HEK293 (cell line): ENCODE measurements at regions not wholly inside any gene's neighbourhood (a gene's known extent, or its start where the extent isn't known, plus 50 kb on each side); places are given as distances from the start of the nearest gene placed in this dataset.
A peak's percentile ranks its signal among the peaks of the same experiment; 100 is the strongest.

ENCODE experiments used
- CTCF ChIA-PET: fragments of 350-600 bp; formaldehyde crosslinking; extraction: SDS; loops from one replicate; lab custom pipeline; 2021; ENCODE audit warnings: antibody characterized with exemption; lab: Yijun Ruan, JAX
- POLR2A ChIA-PET: fragments of 300-600 bp; formaldehyde crosslinking; extraction: SDS; loops from one replicate; lab custom pipeline; 2020; ENCODE audit warnings: antibody characterized with exemption, inconsistent platforms; lab: Yijun Ruan, JAX
- H3K27ac ChIP-seq: fragments of 200-500 bp; sonication (Bioruptor generic); 2 replicates; pipeline ENCODE4 v1.5.1; 2014; ENCODE audit warnings: low read depth, low read length, control low read depth, inconsistent platforms; ENCODE audit errors: extremely low read depth
- H3K36me3 ChIP-seq, 2 experiments: fragments of 200-500 bp in 1 of 2; sonication (Bioruptor generic) in 1 of 2; 1 replicate in 1 of 2; 2 replicates in 1 of 2; pipeline ENCODE4 v1.5.1; 2014 to 2017; ENCODE audit warnings: inconsistent platforms in 2 of 2, low read length in 2 of 2; ENCODE audit not compliant: control insufficient read depth in 2 of 2, insufficient read depth in 1 of 2
- H3K4me1 ChIP-seq: fragments of 200-500 bp; sonication (Bioruptor generic); 2 replicates; pipeline ENCODE4 v1.5.1; 2014; ENCODE audit warnings: mild to moderate bottlenecking, low read length, inconsistent platforms; ENCODE audit not compliant: control insufficient read depth, insufficient read depth
- H3K4me3 ChIP-seq: 2 replicates; pipeline ENCODE4 v1.5.1; 2011; ENCODE audit warnings: low read depth, mild to moderate bottlenecking, control low read depth, low read length, moderate library complexity
- H3K9me3 ChIP-seq: fragments of 200-500 bp; sonication (Bioruptor generic); 2 replicates; pipeline ENCODE4 v1.5.1; 2014; ENCODE audit warnings: low read depth, low read length, inconsistent platforms; ENCODE audit not compliant: control insufficient read depth, insufficient read depth
- MYNN ChIP-seq: fragments of 450-650 bp; formaldehyde crosslinking; IDR thresholded peaks from 2 replicates; pipeline ENCODE4 v1.5.1; 2016; ENCODE audit warnings: missing biosample characterization, missing genetic modification characterization, borderline replicate concordance
- REPIN1 ChIP-seq: fragments of 450-650 bp; formaldehyde crosslinking; IDR thresholded peaks from 2 replicates; pipeline ENCODE4 v1.5.1; 2017; ENCODE audit warnings: missing biosample characterization, missing genetic modification characterization, low read depth
- TRIM28 ChIP-seq: IDR thresholded peaks from 2 replicates; pipeline ENCODE4 v1.6.1; 2011; ENCODE audit warnings: low read length, control low read depth, borderline replicate concordance
- YY2 ChIP-seq: fragments of 450-650 bp; formaldehyde crosslinking; IDR thresholded peaks from 2 replicates; pipeline ENCODE4 v1.5.1; 2016; ENCODE audit warnings: missing biosample characterization, missing genetic modification characterization
- ZBTB8A ChIP-seq: fragments of 450-650 bp; formaldehyde crosslinking; IDR thresholded peaks from 2 replicates; pipeline ENCODE4 v1.5.1; 2016; ENCODE audit warnings: missing biosample characterization, missing genetic modification characterization
- ZFP3 ChIP-seq: fragments of 450-650 bp; formaldehyde crosslinking; IDR thresholded peaks from 2 replicates; pipeline ENCODE4 v1.5.1; 2016; ENCODE audit warnings: low read depth, missing biosample characterization, missing genetic modification characterization
- ZNF2 ChIP-seq: fragments of 450-650 bp; formaldehyde crosslinking; IDR thresholded peaks from 2 replicates; pipeline ENCODE4 v1.5.1; 2016; ENCODE audit warnings: missing biosample characterization, missing genetic modification characterization
- ZNF23 ChIP-seq: fragments of 450-650 bp; formaldehyde crosslinking; IDR thresholded peaks from 2 replicates; pipeline ENCODE4 v1.5.1; 2016; ENCODE audit warnings: missing biosample characterization, missing genetic modification characterization, borderline replicate concordance
- ZNF239 ChIP-seq: fragments of 450-650 bp; formaldehyde crosslinking; IDR thresholded peaks from 2 replicates; pipeline ENCODE4 v1.5.1; 2016; ENCODE audit warnings: missing biosample characterization, missing genetic modification characterization
- ZNF324 ChIP-seq: fragments of 450-650 bp; formaldehyde crosslinking; IDR thresholded peaks from 2 replicates; pipeline ENCODE4 v1.5.1; 2016; ENCODE audit warnings: missing biosample characterization, missing genetic modification characterization
- ZNF391 ChIP-seq: fragments of 450-650 bp; formaldehyde crosslinking; IDR thresholded peaks from 2 replicates; pipeline ENCODE4 v1.5.1; 2016; ENCODE audit warnings: low read depth, missing biosample characterization, missing genetic modification characterization, borderline replicate concordance
- ZNF521 ChIP-seq: fragments of 450-650 bp; formaldehyde crosslinking; IDR thresholded peaks from 2 replicates; pipeline ENCODE4 v1.5.1; 2017; ENCODE audit warnings: missing biosample characterization, mild to moderate bottlenecking, missing genetic modification characterization
- ZNF548 ChIP-seq: fragments of 450-650 bp; formaldehyde crosslinking; IDR thresholded peaks from 2 replicates; pipeline ENCODE4 v1.5.1; 2016; ENCODE audit warnings: missing biosample characterization, missing genetic modification characterization
- ZNF549 ChIP-seq: fragments of 450-650 bp; IDR thresholded peaks from 2 replicates; pipeline ENCODE4 v1.5.1; 2018; ENCODE audit warnings: missing biosample characterization, missing genetic modification characterization, mild to moderate bottlenecking, inconsistent platforms, moderate library complexity
- ZNF623 ChIP-seq: fragments of 450-650 bp; formaldehyde crosslinking; IDR thresholded peaks from 2 replicates; pipeline ENCODE4 v1.5.1; 2016; ENCODE audit warnings: missing biosample characterization, missing genetic modification characterization
- ZNF626 ChIP-seq: fragments of 450-650 bp; sonication (Bioruptor Pico); formaldehyde crosslinking; IDR thresholded peaks from 2 replicates; pipeline ENCODE4 v1.5.1; 2018; ENCODE audit warnings: missing biosample characterization, missing genetic modification characterization, inconsistent platforms
- ZNF843 ChIP-seq: fragments of 450-650 bp; formaldehyde crosslinking; IDR thresholded peaks from 2 replicates; pipeline ENCODE4 v1.5.1; 2016; ENCODE audit warnings: missing biosample characterization, missing genetic modification characterization
- ZSCAN23 ChIP-seq: fragments of 450-650 bp; formaldehyde crosslinking; IDR thresholded peaks from 2 replicates; pipeline ENCODE4 v1.5.1; 2016; ENCODE audit warnings: missing biosample characterization, missing genetic modification characterization
- ZXDB ChIP-seq: fragments of 450-650 bp; formaldehyde crosslinking; IDR thresholded peaks from 2 replicates; pipeline ENCODE4 v1.5.1; 2016; ENCODE audit warnings: missing biosample characterization, missing genetic modification characterization
- TF ChIP-seq, protein P1 (sequence below): fragments of 450-650 bp; formaldehyde crosslinking; IDR thresholded peaks from 2 replicates; pipeline ENCODE4 v1.5.1; 2016; ENCODE audit warnings: missing biosample characterization, missing genetic modification characterization
- TF ChIP-seq, protein P2 (sequence below): fragments of 450-650 bp; formaldehyde crosslinking; IDR thresholded peaks from 2 replicates; pipeline ENCODE4 v1.5.1; 2016; ENCODE audit warnings: missing biosample characterization, missing genetic modification characterization
- TF ChIP-seq, protein P3 (sequence below): fragments of 450-650 bp; formaldehyde crosslinking; IDR thresholded peaks from 2 replicates; pipeline ENCODE4 v1.5.1; 2016; ENCODE audit warnings: missing biosample characterization, missing genetic modification characterization
- TF ChIP-seq, protein P4 (sequence below): fragments of 450-650 bp; formaldehyde crosslinking; IDR thresholded peaks from 2 replicates; pipeline ENCODE4 v1.5.1; 2017; ENCODE audit warnings: missing biosample characterization, mild to moderate bottlenecking, missing genetic modification characterization, moderate library complexity

DNA sequence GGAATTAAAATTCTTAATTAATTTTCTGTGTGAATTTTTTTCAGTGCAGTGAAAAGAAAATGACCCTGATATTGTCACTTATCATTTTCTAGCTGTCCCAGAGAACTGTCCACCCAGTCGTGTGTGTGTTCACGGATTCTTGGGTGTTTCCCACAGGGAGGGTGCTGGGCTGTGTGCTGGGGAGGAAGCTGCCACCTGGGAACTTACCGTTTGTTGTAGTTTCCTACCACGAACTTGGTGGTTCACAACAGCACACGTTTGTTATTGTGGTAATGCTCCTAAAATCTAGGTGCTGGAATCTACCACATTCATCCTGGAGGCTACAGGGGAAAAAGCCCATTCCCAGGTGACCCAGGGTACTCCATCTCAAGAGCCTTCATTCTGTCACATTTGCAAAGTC, 276.1 kb downstream of the GLRX3 start:
- Histone ChIP-seq H3K4me3 (no peak overlapping the region), H3K9me3 (no peaks in the 10 kb centered on the region; the same call in 1 of the 2 replicates), H3K36me3 (no peaks in the 10 kb centered on the region), H3K27ac (no peak overlapping the region), H3K4me1 (no peaks in the 10 kb centered on the region)
- CTCF ChIA-PET, result no interaction called here
- POLR2A ChIA-PET, result no interaction called here
- TF ChIP-seq ZBTB8A (no peak), ZNF626 (tag by site-specific recombination) (no peak), ZFP3 (tag by site-specific recombination) (no peak), ZNF548 (tag by site-specific recombination) (no peak), ZNF23 (tag by site-specific recombination) (no peak), ZXDB (tag by site-specific recombination) (no peak), ZNF324 (no peak), YY2 (tag by site-specific recombination) (no peak), ZNF239 (no peak), ZNF521 (tag by site-specific recombination) (no peak), ZNF391 (tag by site-specific recombination) (no peak)
- TF ChIP-seq, protein P1, sequence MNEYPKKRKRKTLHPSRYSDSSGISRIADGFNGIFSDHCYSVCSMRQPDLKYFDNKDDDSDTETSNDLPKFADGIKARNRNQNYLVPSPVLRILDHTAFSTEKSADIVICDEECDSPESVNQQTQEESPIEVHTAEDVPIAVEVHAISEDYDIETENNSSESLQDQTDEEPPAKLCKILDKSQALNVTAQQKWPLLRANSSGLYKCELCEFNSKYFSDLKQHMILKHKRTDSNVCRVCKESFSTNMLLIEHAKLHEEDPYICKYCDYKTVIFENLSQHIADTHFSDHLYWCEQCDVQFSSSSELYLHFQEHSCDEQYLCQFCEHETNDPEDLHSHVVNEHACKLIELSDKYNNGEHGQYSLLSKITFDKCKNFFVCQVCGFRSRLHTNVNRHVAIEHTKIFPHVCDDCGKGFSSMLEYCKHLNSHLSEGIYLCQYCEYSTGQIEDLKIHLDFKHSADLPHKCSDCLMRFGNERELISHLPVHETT (tag by site-specific recombination), result no peak
- TF ChIP-seq, protein P2, sequence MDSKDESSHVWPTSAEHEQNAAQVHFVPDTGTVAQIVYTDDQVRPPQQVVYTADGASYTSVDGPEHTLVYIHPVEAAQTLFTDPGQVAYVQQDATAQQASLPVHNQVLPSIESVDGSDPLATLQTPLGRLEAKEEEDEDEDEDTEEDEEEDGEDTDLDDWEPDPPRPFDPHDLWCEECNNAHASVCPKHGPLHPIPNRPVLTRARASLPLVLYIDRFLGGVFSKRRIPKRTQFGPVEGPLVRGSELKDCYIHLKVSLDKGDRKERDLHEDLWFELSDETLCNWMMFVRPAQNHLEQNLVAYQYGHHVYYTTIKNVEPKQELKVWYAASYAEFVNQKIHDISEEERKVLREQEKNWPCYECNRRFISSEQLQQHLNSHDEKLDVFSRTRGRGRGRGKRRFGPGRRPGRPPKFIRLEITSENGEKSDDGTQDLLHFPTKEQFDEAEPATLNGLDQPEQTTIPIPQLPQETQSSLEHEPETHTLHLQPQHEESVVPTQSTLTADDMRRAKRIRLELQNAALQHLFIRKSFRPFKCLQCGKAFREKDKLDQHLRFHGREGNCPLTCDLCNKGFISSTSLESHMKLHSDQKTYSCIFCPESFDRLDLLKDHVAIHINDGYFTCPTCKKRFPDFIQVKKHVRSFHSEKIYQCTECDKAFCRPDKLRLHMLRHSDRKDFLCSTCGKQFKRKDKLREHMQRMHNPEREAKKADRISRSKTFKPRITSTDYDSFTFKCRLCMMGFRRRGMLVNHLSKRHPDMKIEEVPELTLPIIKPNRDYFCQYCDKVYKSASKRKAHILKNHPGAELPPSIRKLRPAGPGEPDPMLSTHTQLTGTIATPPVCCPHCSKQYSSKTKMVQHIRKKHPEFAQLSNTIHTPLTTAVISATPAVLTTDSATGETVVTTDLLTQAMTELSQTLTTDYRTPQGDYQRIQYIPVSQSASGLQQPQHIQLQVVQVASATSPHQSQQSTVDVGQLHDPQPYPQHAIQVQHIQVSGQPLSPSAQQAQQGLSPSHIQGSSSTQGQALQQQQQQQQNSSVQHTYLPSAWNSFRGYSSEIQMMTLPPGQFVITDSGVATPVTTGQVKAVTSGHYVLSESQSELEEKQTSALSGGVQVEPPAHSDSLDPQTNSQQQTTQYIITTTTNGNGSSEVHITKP, result no peak

DNA sequence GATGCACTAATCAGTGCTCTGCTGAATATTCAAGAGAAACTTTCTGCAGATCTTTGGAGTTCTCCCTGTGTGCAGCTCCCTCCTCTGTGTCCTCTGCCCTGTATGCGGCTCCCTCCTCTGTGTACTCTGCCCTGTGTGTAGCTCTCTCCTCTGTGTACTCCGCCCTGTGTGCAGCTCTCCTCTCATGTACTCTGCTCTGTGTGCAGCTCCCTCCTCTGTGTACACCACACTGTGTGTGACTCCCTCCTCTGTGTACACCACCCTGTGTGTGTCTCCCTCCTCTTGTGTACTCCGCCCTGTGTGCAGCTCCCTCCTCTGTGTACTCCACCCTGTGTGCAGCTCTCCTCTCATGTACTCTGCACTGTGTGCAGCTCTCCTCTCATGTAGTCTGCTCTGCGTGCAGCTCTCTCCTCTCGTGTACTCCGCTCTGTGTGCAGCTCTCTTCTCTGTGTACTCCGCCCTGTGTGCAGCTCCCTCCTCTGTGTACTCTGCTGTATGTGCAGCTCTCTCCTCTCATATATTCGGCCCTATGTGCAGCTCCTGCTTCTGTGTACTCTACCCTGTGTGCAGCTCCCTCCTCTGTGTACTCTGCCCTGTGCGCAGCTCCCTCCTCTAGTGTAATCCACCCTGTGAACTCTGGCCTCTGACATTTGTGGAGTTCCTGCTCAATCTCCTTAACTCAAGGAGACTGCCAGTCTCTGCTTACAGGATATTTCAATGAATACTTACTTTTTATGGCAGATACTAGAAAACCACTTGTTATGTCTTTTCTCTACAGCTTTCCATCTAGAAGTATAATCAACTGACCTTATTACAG, 280.4 kb downstream of the GLRX3 start:
- no peak overlapping the region for H3K27ac ChIP-seq
- ChIA-PET POLR2A (interaction anchor here (0.7 kb wide), 1 partner anchor 204 kb away, joined by 4 read pairs; no protein-coding TSS in a partner anchor), CTCF (no interaction called here)
- no peak for TF ChIP-seq MYNN
- peak; percentile 33; the same call in 1 of the 2 replicates for TF ChIP-seq TRIM28
- no peaks in the 10 kb centered on the region for H3K9me3 ChIP-seq
- H3K36me3 ChIP-seq, result no peaks in the 10 kb centered on the region
- H3K4me1 ChIP-seq, result no peaks in the 10 kb centered on the region
- no peak overlapping the region for H3K4me3 ChIP-seq

DNA sequence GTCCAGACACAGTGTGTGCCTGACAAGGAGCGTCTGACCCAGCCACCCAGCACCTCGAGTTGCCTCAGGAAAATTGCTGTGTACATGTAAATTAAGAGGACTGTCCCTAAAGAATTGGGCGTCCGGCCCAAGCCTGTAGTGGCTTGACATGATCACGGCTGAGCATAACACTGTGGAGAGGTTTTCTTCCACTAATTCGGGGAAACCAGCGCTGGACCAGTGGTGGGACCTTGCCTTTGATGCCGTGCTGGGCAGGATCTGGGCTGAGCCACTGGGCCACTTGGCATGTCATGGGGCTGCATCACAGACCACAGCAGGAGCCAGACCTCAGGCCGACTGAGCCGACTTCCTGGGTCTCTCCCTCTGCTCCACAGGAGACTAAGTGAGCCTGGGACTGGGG, 282.5 kb downstream of the GLRX3 start:
- Histone ChIP-seq H3K27ac (no peak overlapping the region), H3K9me3 (no peaks in the 10 kb centered on the region), H3K4me3 (no peak overlapping the region), H3K4me1 (no peaks in the 10 kb centered on the region), H3K36me3 (no peaks in the 10 kb centered on the region)
- TF ChIP-seq, protein P3, sequence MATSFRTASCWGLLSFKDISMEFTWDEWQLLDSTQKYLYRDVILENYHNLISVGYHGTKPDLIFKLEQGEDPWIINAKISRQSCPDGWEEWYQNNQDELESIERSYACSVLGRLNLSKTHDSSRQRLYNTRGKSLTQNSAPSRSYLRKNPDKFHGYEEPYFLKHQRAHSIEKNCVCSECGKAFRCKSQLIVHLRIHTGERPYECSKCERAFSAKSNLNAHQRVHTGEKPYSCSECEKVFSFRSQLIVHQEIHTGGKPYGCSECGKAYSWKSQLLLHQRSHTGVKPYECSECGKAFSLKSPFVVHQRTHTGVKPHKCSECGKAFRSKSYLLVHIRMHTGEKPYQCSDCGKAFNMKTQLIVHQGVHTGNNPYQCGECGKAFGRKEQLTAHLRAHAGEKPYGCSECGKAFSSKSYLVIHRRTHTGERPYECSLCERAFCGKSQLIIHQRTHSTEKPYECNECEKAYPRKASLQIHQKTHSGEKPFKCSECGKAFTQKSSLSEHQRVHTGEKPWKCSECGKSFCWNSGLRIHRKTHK (tag by site-specific recombination), result no peak
- no peak for TF ChIP-seq REPIN1 (tag by site-specific recombination)
- TF ChIP-seq ZNF623 (tag by site-specific recombination), result no peak
- TF ChIP-seq ZNF843 (tag by site-specific recombination), result no peak
- no peak for TF ChIP-seq TRIM28
- TF ChIP-seq ZNF2, result no peak
- no peak for TF ChIP-seq ZSCAN23 (tag by site-specific recombination)
- TF ChIP-seq ZNF549, result no peak
- TF ChIP-seq, protein P4, sequence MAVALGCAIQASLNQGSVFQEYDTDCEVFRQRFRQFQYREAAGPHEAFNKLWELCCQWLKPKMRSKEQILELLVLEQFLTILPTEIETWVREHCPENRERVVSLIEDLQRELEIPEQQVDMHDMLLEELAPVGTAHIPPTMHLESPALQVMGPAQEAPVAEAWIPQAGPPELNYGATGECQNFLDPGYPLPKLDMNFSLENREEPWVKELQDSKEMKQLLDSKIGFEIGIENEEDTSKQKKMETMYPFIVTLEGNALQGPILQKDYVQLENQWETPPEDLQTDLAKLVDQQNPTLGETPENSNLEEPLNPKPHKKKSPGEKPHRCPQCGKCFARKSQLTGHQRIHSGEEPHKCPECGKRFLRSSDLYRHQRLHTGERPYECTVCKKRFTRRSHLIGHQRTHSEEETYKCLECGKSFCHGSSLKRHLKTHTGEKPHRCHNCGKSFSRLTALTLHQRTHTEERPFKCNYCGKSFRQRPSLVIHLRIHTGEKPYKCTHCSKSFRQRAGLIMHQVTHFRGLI (tag by site-specific recombination), result no peak
- ChIA-PET POLR2A (no interaction called here), CTCF (no interaction called here)
